ENCODE measurements at regions not wholly inside any gene's neighbourhood (a gene's known extent, or its start where the extent isn't known, plus 50 kb on each side); places are given as distances from the start of the nearest gene placed in this dataset.
"Not testable (repeated sequence)": the region's sequence is repeated elsewhere in the genome, so short reads cannot be mapped to it uniquely, and the experiment has no call there.

DNA sequence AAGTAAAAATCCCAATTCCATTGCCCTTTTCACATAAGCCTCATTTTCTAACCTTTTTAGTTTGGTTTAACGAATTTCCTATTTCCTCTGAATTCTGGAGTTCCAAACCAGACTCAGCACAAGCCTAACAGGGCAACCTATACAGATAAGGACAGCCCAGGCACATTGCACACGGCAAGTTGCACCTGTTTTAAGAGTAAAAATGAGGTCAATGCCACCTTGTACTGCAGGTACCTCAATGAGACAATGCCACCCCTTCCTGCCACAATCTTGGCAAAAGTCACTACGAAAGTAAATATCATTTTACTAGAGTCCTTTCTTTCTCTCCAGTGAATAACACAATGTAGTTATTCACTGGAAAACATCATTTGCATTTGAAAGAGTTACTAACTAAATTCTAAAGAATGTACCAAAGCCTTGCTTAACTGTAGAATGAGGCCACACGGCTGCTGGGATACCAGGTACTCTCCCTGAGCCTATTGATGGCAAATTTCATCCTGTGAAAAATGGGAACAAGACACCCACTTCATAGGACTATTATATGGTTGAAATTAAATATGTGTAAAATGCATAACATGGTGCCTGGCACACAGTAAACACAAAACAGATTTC is 117.2 kb upstream of the NBPF9 start:
- in situ Hi-C loops (cut with HindIII; ENCODE audit: low sequenced_read_pairs); H3K4me3 ChIP-seq (ENCODE audit: low read depth, low read length); DNase-seq (ENCODE audit: low read depth): not testable (repeated sequence)

DNA sequence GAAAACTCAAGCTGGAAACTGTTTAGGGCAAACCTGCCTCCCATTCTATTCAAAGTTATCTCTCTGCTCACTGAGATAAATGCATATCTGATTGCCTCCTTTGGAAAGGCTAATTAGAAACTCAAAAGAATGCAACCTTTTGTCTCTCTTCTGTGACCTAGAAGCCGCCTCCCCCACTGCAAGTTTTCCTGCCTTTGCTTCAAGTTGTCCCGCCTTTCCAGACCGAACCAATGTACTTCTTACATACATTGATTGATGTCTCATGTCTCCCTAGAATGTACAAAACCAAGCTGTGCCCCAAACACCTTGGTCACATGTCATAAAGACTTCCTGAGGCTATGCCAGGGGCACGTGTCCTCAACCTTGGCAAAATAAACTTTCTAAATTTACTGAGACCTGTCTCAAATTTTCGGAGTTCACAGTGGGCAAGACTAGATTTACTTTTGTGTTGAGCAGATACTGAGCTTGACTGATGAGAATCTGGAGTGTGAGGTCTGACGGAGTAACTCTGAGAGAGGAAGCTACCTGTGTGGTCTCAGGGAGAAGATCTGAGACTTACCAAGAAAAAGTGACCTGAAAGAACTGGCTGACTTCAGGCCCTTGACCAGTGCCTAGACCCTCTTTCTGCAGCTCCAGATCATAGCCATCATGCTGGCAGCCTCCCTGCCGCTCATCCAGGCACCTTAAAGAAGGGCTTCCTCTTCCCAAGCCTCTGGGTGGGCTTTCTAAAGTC is 124.7 kb upstream of the NBPF9 start:
- H3K4me3 ChIP-seq (ENCODE audit: low read depth, low read length); in situ Hi-C loops (cut with HindIII; ENCODE audit: low sequenced_read_pairs); DNase-seq (ENCODE audit: low read depth): not testable (repeated sequence)

DNA sequence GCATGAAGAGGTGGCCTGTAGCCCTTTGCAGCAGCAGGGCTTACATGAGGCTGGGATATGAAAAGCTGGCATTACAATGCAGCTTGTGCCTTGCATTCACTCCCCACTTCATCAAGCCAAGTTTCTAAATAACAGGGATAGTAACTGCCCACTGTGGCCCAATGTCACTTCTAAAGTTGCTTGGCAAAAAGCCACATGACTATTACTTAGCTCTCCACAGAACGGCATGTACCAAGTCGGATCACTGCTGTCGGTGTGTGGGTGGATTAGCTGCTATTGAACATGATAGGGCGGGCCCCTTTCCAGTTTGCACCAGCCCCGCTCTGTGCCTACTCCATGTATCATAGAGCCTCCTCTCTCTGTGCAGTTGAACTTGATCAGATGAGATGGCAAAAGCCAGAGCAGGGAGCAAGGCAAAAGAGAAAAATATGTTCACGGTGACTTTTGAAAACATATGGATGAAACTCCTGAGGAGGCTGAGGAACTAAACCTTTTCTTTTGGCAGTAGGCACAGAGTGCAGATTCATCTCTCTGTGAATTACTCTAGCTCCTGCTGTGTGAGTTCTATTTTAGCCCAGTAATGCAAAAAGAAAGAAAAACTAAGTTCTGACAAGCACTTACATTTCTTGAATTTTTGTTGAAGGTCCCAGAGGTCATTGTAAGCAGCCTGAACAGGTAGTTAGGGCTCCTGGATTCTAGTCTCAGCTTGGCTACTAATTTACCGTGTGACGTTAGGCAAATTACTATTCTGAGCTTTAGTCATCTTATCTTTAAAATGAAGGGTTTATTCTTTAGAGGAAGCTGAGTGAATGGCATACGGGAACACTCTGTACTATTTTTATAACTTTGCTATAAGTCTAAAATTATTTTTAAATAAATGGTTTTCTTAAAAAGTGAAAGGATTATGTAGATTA is 125.6 kb upstream of the NBPF9 start:
- H3K4me3 ChIP-seq (ENCODE audit: low read depth, low read length); in situ Hi-C loops (cut with HindIII; ENCODE audit: low sequenced_read_pairs); DNase-seq (ENCODE audit: low read depth): not testable (repeated sequence)

DNA sequence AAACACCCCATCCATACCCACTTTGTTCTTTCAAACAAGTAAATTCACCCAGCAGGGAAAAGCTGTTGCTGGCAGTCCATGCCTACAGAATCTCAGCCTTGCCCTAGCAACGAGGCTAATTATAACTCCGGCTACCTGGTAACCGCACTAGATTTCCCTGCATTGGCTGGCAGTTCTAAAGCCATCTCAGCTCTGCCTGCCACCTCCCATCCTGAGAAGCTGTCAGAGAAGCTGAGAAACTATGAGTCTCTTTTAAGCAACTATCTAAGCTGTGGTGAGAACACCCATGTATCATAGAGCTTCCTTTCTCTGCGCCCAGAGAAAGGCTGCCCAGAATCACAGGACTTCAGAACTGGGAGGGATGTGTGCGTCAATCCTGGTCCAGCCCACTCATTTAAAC is 126.5 kb upstream of the NBPF9 start:
- in situ Hi-C loops (cut with HindIII; ENCODE audit: low sequenced_read_pairs); DNase-seq (ENCODE audit: low read depth); H3K4me3 ChIP-seq (ENCODE audit: low read depth, low read length): not testable (repeated sequence)

DNA sequence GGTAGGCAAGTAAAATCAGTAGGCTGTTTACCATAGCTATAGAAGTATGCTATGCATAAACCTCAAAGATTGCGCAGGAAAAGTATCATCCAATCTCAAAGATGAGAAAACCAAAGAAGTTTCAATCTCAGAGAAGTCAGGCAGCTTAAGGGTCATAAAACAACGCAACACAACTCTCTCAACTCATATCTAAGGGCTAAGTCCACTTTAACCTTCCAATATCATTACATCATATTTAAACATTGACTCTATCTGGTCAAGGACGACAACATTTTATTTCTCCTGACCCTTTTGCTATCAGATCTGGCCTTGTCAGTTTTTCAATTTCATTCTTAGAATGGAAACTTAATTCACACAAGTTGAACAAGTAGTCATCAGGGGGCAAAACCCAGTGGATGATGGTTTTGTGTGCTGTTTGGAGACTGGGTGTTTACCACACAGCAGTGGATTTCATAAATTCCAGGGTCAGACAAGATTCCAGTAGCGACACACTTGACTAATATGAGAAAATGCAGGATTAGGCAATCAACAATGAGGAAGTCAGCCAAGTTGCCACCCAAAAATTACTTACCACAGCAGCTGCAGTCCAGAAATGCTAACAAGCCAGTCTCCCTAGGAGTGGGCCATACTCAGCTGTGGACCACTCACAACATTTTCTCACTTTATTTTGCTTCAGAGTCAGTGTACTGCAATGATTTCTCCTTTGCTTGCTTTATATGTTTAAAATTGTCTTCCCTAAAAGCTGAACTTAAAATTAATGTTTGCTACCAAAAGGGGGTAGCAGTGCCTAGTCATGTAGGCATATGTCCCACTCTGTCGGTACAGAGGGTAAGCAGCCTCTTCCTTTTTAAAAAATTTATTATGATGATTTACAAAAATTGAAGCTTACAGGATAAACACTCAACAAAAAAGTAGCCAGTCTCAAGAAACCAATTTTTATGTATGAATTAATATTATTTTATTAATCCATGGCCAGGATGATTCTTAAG is 131.9 kb upstream of the NBPF9 start:
- DNase-seq (ENCODE audit: low read depth); H3K4me3 ChIP-seq (ENCODE audit: low read depth, low read length); in situ Hi-C loops (cut with HindIII; ENCODE audit: low sequenced_read_pairs): not testable (repeated sequence)

DNA sequence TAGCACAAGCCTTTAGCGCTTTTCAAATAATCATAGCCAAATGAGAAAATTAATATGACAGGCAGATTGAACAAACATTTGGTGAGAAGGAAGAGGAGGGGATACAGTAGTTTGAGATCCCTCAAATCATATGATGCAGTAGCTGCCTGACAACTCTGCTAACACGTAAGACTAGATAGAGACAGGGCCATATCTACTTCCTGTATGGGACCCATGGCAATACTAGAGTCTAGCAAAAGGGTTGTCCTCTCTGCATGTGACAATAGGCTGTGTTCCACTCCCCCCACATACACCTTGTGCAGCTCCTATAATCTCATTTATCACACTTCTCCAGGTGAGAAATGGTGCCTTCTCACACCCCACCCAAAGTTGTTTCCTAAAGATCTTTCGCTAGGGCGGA is 134.2 kb upstream of the NBPF9 start:
- in situ Hi-C loops (cut with HindIII; ENCODE audit: low sequenced_read_pairs); DNase-seq (ENCODE audit: low read depth); H3K4me3 ChIP-seq (ENCODE audit: low read depth, low read length): not testable (repeated sequence)

DNA sequence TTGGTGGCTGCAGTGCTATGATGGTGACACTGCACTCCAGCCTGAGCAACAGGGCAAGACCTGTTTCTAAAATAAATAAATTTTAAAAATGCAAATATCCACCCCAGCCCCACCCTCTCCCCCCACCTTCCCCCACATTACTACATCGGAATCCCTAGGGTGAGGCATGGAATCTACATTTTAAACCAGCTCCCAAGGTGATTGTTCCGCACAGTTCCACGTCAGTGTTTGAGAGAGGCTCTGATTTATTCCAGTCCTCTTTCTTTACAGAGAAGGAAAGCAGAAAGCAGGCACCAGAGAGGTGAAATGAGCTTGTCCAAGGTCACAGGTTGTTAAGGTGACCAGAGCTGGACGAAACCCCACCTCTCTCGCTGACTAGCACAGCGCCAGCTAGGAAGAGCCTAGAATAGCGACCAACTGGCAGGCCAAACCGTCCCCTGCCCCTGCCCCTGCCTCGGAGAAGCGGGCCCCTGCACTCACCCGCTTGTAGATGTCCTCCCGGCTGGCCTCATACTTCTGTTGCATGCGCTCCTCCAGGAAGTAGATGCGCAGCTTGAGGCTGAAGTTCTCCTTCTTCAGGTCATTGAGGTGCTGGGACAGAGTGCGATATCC is 136.7 kb upstream of the NBPF9 start:
- H3K4me3 ChIP-seq (ENCODE audit: low read depth, low read length); in situ Hi-C loops (cut with HindIII; ENCODE audit: low sequenced_read_pairs); DNase-seq (ENCODE audit: low read depth): not testable (repeated sequence)

DNA sequence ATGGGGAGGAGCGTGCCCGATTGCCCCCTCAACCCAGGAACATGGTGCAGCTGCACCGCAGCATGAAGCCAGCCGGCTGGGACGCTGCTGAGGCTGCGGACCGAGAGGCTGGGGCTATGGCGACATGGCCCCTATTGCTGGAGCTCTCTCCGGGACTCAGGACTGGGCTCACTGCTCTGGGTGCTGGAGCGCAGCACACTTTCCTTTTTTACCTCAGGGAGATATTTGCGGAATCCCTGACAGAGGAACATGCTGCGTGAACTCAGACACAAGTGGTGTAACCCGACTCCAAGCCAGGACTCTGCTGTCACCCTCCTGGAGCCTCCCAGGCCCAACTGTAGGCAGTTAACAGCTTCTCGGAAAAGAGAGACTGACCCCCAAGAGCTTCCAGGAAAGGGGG is 137.2 kb upstream of the NBPF9 start:
- H3K4me3 ChIP-seq (ENCODE audit: low read depth, low read length); in situ Hi-C loops (cut with HindIII; ENCODE audit: low sequenced_read_pairs): not testable (repeated sequence)

DNA sequence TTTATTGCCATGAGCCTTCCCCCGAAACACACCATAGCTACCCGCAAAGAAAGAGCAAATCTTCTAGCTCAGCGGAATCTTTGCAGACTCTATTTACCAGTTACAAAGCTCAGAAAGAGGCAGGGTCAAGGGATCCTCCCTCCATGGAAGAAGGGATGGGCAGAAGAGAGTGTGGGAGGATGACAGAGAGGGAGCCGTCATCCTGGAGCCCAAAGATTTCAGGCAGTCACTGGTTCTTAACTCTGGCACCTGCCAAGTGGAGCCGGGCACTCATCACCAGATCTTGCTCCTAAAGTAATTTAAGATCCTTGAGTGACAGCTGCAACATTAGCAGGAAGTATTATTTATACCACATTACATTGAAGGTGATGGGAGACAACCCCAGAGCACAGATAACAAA is 137.9 kb upstream of the NBPF9 start:
- H3K4me3 ChIP-seq (ENCODE audit: low read depth, low read length); DNase-seq (ENCODE audit: low read depth); in situ Hi-C loops (cut with HindIII; ENCODE audit: low sequenced_read_pairs): not testable (repeated sequence)

More for the DNA sequence above, 137.2 kb upstream of the NBPF9 start:
- DNase-seq (ENCODE audit: low read depth): not testable (repeated sequence)

DNA sequence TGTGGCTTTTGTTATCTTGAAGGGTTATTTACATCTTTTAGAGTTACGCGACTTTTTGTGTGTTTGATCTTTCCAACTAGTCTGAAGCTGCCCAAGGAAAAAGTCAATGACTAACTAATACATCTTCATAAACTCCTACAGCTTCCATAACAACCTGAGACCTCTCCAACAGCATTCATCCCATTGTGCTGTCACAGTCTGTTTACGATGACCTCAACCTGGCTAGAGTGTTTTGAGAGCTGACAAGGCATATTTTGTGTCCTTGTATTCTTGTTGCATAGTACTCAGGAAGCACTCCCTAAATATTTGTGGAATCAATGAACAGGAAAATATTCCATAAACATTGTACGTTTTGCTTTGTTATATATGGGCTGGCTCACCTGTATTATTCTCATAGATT is 140.2 kb upstream of the NBPF9 start:
- H3K4me3 ChIP-seq (ENCODE audit: low read depth, low read length); DNase-seq (ENCODE audit: low read depth); in situ Hi-C loops (cut with HindIII; ENCODE audit: low sequenced_read_pairs): not testable (repeated sequence)

DNA sequence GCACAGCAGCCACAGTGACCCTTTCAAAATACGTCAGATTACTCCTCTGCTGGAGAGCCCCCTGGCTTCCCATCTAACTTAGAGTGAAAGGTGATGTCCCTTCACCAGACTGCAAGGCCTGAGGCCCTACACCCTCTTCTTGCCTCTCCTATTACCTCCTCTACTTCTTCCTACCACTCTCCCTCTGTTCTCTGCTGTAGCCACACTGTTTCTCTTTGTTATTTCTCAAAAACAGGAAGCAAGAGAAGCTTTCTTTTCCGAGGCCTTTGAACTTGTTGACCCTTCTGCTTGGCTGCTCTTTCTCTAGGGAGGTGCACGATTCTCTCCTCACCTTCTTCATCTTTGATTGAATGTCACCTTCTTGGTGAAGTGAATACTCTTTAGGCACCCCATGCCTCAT is 141.3 kb upstream of the NBPF9 start:
- in situ Hi-C loops (cut with HindIII; ENCODE audit: low sequenced_read_pairs); H3K4me3 ChIP-seq (ENCODE audit: low read depth, low read length); DNase-seq (ENCODE audit: low read depth): not testable (repeated sequence)

DNA sequence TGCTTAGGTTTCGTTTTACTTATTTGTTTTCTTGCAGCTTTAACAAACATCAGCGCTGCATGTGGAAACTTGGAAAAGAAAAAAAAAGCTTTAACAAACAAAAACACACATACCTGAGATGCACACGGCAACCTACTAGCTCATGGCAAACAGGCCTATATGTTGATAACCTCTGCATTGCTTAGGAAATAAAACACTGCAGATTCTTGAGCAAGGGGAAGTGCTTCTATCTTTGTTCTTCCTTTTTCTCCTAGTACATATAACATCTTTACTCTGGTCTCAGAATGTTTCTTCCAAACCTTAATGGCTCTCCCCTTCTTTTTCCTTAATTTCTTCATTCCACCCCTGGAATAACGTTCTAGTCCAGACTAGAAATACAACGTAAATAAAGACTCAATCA is 142.9 kb upstream of the NBPF9 start:
- DNase-seq (ENCODE audit: low read depth); H3K4me3 ChIP-seq (ENCODE audit: low read depth, low read length); in situ Hi-C loops (cut with HindIII; ENCODE audit: low sequenced_read_pairs): not testable (repeated sequence)

DNA sequence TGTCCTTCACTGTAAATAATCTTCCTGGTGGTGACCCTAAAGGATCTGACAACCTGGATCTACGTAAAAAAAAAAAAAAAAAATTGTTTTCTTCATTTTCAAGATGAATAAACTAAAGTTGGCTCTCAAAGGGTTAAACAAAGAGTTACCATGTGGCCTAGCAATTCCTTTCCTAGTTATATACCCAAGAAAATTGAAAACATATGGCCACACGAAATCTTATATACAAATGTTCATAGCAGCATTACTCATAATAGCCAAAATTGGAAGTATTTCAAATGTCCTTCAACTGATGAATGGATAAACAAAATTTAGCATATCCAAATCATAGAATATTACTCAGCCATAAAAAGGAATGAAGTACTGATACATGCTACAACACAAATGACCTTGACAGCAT is 145.3 kb upstream of the NBPF9 start:
- in situ Hi-C loops (cut with HindIII; ENCODE audit: low sequenced_read_pairs); H3K4me3 ChIP-seq (ENCODE audit: low read depth, low read length); DNase-seq (ENCODE audit: low read depth): not testable (repeated sequence)

DNA sequence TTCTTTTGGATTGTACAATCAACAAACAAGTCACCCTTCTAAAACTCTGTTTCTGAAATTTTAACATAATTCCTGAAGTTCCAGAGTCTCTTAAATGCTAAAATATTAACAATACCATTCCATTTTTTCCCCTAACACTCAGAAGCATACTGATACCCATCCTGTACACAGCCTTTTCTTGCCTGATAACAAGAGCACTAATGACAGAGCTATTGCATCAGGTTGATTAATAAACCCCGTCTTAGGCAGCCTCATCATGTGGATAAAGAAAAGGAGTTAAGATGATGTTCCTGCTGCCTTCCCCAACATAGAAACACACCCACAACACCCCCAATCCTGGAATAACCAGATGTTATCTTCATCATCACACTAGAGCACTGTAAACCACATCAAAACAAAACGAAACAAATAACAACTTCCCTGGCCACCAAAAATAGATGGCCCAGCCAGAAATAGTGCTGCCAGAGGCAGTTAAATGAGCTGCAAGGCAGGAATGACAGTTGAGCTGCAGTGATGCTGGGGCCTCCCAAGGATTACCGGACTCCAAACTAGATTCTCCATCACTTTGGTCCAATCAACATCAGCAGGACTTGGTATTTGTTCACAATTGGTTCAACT is 146.6 kb upstream of the NBPF9 start:
- in situ Hi-C loops (cut with HindIII; ENCODE audit: low sequenced_read_pairs); H3K4me3 ChIP-seq (ENCODE audit: low read depth, low read length); DNase-seq (ENCODE audit: low read depth): not testable (repeated sequence)

DNA sequence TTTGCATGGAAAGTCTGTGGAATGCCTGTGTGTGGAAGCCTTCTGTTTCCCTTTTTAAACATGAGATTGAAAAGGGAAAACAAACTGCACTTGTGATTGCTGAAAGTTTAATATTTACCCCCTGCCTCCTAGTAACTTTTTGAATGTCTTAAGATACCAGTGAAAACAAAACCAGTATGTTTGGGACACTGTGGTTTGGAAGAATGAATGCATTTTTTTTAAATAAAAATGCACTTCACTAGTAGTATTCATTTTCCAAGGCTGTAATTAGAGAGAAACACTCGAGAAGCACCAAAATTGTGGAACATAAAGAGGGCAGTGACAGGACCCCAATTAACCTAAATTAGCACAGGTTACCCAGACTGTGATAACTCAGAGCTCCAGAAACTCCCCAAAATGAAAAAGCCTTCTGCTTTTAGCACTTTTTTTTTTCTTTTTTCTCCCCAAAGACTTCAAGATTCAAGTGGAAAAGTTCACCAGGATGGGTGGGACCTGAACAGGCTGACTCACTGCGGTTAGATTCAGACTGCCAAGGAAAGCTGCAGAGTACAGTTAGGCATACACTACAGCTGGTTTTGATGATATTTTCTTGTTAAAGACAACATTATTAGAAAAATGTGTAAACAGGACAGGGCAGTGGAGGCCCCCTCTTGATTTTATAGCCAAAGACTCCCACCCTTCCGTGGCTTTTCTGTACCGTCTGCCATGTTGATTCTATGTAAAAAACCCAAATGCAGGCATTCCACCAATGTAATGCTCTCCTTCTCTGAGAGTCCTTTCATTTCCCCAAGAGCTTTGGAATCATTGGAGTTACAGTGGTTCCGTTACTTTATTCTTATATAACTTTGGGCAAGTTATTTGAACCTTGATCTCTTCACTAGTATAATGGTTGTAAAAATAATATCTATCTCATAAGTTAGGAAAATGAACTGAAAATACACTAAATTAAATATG is 151.8 kb upstream of the NBPF9 start:
- in situ Hi-C loops (cut with HindIII; ENCODE audit: low sequenced_read_pairs); DNase-seq (ENCODE audit: low read depth); H3K4me3 ChIP-seq (ENCODE audit: low read depth, low read length): not testable (repeated sequence)
